ENCODE measurements at regions not wholly inside any gene's neighbourhood (a gene's known extent, or its start where the extent isn't known, plus 50 kb on each side); places are given as distances from the start of the nearest gene placed in this dataset.

DNA sequence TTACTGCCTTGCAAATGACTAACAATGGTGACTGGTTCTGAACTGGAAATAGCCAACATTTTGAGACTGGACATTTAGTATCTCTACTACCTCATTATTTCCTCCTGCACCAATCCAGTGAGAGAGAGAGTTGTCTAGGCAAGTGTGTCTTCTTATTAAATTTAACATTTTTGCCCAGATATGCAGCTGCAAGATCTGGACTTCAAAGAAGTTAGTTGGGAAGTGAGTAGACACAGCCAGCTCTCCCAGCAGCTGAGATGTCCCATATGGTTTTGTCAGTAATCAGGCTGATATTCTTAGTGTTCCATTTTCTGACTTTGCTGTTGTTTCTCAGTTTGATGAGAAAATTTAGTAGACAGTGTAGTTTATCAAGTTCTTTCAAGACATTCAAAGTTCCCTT is 1778.8 kb upstream of the CDH6 start:
- TF ChIP-seq, protein P1, sequence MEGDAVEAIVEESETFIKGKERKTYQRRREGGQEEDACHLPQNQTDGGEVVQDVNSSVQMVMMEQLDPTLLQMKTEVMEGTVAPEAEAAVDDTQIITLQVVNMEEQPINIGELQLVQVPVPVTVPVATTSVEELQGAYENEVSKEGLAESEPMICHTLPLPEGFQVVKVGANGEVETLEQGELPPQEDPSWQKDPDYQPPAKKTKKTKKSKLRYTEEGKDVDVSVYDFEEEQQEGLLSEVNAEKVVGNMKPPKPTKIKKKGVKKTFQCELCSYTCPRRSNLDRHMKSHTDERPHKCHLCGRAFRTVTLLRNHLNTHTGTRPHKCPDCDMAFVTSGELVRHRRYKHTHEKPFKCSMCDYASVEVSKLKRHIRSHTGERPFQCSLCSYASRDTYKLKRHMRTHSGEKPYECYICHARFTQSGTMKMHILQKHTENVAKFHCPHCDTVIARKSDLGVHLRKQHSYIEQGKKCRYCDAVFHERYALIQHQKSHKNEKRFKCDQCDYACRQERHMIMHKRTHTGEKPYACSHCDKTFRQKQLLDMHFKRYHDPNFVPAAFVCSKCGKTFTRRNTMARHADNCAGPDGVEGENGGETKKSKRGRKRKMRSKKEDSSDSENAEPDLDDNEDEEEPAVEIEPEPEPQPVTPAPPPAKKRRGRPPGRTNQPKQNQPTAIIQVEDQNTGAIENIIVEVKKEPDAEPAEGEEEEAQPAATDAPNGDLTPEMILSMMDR (IDR thresholded peaks at IDR 0.05; ENCODE audit: extremely low read depth in 1 of 2, insufficient read depth in 1 of 2, low read depth in 1 of 2, low read length in 2 of 2) = no peak
- TF ChIP-seq EZH2 (IDR thresholded peaks at IDR 0.05; ENCODE audit: borderline replicate concordance, low read depth, low read length, severe bottlenecking) (no peak), JUN (IDR thresholded peaks at IDR 0.05; ENCODE audit: borderline replicate concordance, insufficient read depth, insufficient read length, low read depth) (no peak), POLR2A (IDR thresholded peaks at IDR 0.05; ENCODE audit: low read depth, low read length) (no peak), MYC (IDR thresholded peaks at IDR 0.05; ENCODE audit: low read depth, low read length) (no peak)
- TF ChIP-seq, protein P2, sequence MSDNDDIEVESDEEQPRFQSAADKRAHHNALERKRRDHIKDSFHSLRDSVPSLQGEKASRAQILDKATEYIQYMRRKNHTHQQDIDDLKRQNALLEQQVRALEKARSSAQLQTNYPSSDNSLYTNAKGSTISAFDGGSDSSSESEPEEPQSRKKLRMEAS (IDR thresholded peaks at IDR 0.05; ENCODE audit: insufficient read depth, insufficient read length) = no peak

Data from endothelial cell of umbilical vein (primary cell).